ENCODE measurements at regions not wholly inside any gene's neighbourhood (a gene's known extent, or its start where the extent isn't known, plus 50 kb on each side); places are given as distances from the start of the nearest gene placed in this dataset.

DNA sequence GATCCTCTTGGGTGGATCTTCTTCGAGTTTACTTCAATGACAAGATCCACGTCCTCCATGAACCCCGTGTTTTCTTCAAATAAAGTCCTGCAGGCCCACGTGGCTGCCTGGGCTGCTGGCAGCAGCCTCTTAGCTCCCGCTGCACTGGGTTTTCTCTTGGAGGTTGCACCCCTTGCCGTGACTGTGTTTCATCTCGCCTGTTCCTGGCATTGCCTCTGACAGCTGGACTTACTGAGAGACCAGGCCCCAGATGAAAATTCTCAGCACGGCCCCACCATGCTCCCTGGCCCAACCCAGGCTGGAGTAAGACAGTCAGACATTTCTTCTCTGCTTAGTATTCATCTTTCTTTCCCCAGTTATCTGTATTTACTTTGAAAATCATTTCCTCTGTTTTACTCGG is 274.8 kb upstream of the RUNX1 start:
- H3K27me3 ChIP-seq (ENCODE audit: control insufficient read depth in 3 of 3, insufficient read depth in 3 of 3, low read length in 2 of 3): no peaks in the 10 kb centered on the region
- H3K27ac ChIP-seq (ENCODE audit: low read depth in 1 of 2, low read length in 1 of 2): peak overlapping the region in 1 of 2 donors; percentile 37
- DNase-seq (peak; percentile 58 to 77 (median 69)), ATAC-seq (ENCODE audit: insufficient read depth, low FRiP score) (peak; percentile 10)
- peaks cover 0 to 2% (median 0%) of the 10 kb centered on the region in 4 donors for H3K9me3 ChIP-seq (ENCODE audit: control insufficient read depth in 4 of 4, insufficient read depth in 3 of 4, low read length in 3 of 4)
- no peaks in the 10 kb centered on the region for H3K36me3 ChIP-seq (ENCODE audit: control insufficient read depth in 4 of 4, insufficient read depth in 4 of 4, low read length in 4 of 4)
- TF ChIP-seq, protein P1, sequence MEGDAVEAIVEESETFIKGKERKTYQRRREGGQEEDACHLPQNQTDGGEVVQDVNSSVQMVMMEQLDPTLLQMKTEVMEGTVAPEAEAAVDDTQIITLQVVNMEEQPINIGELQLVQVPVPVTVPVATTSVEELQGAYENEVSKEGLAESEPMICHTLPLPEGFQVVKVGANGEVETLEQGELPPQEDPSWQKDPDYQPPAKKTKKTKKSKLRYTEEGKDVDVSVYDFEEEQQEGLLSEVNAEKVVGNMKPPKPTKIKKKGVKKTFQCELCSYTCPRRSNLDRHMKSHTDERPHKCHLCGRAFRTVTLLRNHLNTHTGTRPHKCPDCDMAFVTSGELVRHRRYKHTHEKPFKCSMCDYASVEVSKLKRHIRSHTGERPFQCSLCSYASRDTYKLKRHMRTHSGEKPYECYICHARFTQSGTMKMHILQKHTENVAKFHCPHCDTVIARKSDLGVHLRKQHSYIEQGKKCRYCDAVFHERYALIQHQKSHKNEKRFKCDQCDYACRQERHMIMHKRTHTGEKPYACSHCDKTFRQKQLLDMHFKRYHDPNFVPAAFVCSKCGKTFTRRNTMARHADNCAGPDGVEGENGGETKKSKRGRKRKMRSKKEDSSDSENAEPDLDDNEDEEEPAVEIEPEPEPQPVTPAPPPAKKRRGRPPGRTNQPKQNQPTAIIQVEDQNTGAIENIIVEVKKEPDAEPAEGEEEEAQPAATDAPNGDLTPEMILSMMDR (IDR thresholded peaks at IDR 0.05; ENCODE audit: control extremely low read depth, extremely low read depth): no peak
- no peak overlapping the region for H3K9ac ChIP-seq (ENCODE audit: insufficient read depth in 1 of 2, low read length in 2 of 2)
- WGBS, 2 donors: 64 to 78% methylated on average over 9 of the region's 9 CpGs
- peaks cover 0 to 12% (median 0%) of the 10 kb centered on the region in 5 donors for H3K4me1 ChIP-seq (ENCODE audit: control insufficient read depth in 5 of 5, insufficient read depth in 5 of 5, low read length in 5 of 5)
- no peak overlapping the region for H3K4me3 ChIP-seq

DNA sequence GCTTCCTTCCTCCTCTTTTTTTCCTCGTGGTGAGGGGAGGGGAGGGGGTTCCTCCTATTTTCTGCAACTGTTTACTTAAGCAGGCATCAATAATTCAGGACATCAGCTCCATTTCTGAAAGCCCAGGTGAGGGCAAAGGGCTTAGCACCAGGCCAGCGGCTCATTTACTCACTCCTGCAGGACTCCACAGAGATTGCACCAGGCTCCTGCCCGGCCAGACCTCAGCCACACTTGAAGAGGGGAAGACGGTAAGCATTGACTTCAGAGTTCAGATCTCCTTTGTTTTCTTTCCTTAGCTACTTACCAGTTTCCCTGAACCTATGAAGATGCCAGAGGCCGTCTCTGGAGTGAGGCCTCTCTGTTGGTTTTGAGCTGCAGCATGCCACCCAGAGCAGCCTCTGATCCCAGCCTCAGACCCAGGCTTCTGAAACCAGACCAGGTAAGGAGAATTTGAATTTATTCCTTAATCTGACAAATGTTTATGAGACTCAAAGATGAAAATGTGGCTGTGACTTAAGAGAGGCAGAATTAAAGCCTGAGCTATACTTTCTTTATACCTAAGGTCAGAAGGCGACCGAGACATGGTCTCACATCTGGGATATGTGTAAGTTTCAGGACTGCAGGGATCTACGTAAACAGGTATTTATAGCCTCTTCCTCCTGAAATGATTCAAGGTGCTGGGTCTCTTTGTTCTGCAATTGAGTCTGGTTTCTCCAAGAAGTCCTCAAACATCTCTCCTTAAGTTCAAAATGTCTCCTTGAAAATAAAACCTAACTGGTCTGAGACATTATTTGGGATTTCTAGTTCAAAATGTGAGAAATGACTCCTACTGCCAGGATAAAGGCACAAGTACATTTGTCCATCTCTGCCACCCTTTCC is 272.5 kb upstream of the RUNX1 start:
- no peaks in the 10 kb centered on the region for H3K9me3 ChIP-seq (ENCODE audit: control insufficient read depth in 4 of 4, insufficient read depth in 3 of 4, low read length in 3 of 4)
- H3K9ac ChIP-seq (ENCODE audit: insufficient read depth in 1 of 2, low read length in 2 of 2): no peak overlapping the region
- H3K36me3 ChIP-seq (ENCODE audit: control insufficient read depth in 4 of 4, insufficient read depth in 4 of 4, low read length in 4 of 4): no peaks in the 10 kb centered on the region
- no peak overlapping the region for H3K27ac ChIP-seq (ENCODE audit: low read depth in 1 of 2, low read length in 1 of 2)
- H3K27me3 ChIP-seq (ENCODE audit: control insufficient read depth in 3 of 3, insufficient read depth in 3 of 3, low read length in 2 of 3): no peaks in the 10 kb centered on the region
- no peak for DNase-seq
- peaks cover 0 to 12% (median 0%) of the 10 kb centered on the region in 5 donors for H3K4me1 ChIP-seq (ENCODE audit: control insufficient read depth in 5 of 5, insufficient read depth in 5 of 5, low read length in 5 of 5)
- 64 to 68% methylated on average over 8 of the region's 8 CpGs for WGBS, 2 donors
- no peak for ATAC-seq (ENCODE audit: insufficient read depth, low FRiP score)
- TF ChIP-seq, protein P1 (IDR thresholded peaks at IDR 0.05; ENCODE audit: control extremely low read depth, extremely low read depth): no peak
- no peak overlapping the region for H3K4me3 ChIP-seq

DNA sequence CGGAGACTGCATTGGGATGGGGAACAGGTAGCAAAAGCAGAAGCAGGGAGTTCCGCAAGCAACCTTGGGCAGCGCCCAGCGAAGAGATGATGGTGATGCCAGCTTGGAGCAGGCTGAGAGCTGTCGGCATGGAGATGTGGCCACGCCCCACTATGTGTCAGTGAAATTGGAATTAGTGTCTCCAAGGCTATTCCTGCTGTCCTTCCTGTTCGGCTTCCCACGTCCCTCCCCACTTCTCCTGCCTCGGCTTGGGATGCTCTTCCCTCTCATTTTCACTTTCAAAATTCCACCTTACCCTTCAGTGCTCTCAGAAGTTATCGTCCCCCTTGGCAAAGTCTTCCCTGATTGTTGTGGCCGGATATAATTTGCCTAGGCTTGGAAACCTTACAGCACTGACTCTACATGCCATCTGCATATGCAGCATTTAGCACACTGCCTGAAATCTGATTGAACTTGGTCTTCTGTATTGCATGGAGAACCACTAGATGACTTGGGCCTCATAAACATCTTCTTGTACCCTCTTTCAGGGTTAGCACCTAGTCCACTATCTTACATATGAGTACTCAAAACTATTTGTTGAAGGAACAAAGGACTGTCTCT is 270.7 kb upstream of the RUNX1 start:
- H3K36me3 ChIP-seq (ENCODE audit: control insufficient read depth in 4 of 4, insufficient read depth in 4 of 4, low read length in 4 of 4): no peaks in the 10 kb centered on the region
- H3K27me3 ChIP-seq (ENCODE audit: control insufficient read depth in 3 of 3, insufficient read depth in 3 of 3, low read length in 2 of 3): no peaks in the 10 kb centered on the region
- H3K9me3 ChIP-seq (ENCODE audit: control insufficient read depth in 4 of 4, insufficient read depth in 3 of 4, low read length in 3 of 4): no peaks in the 10 kb centered on the region
- H3K27ac ChIP-seq (ENCODE audit: low read depth in 1 of 2, low read length in 1 of 2): no peak overlapping the region
- peaks cover 0 to 12% (median 0%) of the 10 kb centered on the region in 5 donors for H3K4me1 ChIP-seq (ENCODE audit: control insufficient read depth in 5 of 5, insufficient read depth in 5 of 5, low read length in 5 of 5)
- WGBS, 2 donors: 83 to 85% methylated on average over 11 of the region's 11 CpGs
- ATAC-seq (ENCODE audit: insufficient read depth, low FRiP score) (no peak), DNase-seq (no peak)
- no peak overlapping the region for H3K9ac ChIP-seq (ENCODE audit: insufficient read depth in 1 of 2, low read length in 2 of 2)
- TF ChIP-seq, protein P1 (IDR thresholded peaks at IDR 0.05; ENCODE audit: control extremely low read depth, extremely low read depth): no peak
- H3K4me3 ChIP-seq: no peak overlapping the region
